ENCODE measurements at regions not wholly inside any gene's neighbourhood (a gene's known extent, or its start where the extent isn't known, plus 50 kb on each side); places are given as distances from the start of the nearest gene placed in this dataset.

- no TSS peak for BruUV-seq (replicated peaks)
Observed at GRCh38 chr3:137110392-137110996, 152.7 kb downstream of the IL20RB start.

More at GRCh38 chr3:137110392-137110996, 152.7 kb downstream of the IL20RB start:
- H3K4me3 ChIP-seq (ENCODE audit: insufficient read depth, low read depth, low read length), result no peak overlapping the region
- no peak overlapping the region for H3K27ac ChIP-seq (ENCODE audit: insufficient read depth, low read length)
- H3K4me1 ChIP-seq (ENCODE audit: control insufficient read depth, insufficient read depth, low read length), result no peaks in the 10 kb centered on the region
- POLR2A ChIA-PET (ENCODE audit: unreplicated experiment), result no interaction called here
- H3K9me3 ChIP-seq (ENCODE audit: control insufficient read depth, insufficient read depth, low read length), result no peaks in the 10 kb centered on the region
- no peak overlapping the region for H2AK9ac ChIP-seq (replicated peaks; ENCODE audit: low read depth, low read length, poor library complexity)
- in situ Hi-C loops (cut with MboI; ENCODE audit: low sequenced_read_pairs), result no loop called here
- H3K4ac ChIP-seq (ENCODE audit: low read depth, low read length), result no peak overlapping the region
- H4K8ac ChIP-seq (ENCODE audit: low read depth in 2 of 2, low read length in 2 of 2), result no peak overlapping the region
- H3K23ac ChIP-seq (ENCODE audit: low read depth, low read length), result no peak overlapping the region
- no peak overlapping the region for H2BK15ac ChIP-seq (ENCODE audit: low read depth, low read length)
- no peak overlapping the region for H2BK5ac ChIP-seq (ENCODE audit: low read depth, low read length, poor library complexity, severe bottlenecking)
- CTCF ChIA-PET, result interaction anchor here (0.6 to 1.9 kb wide), 9 partner anchors 9 to 878 kb away, joined by 3 to 9 read pairs (median 4); no protein-coding TSS in a partner anchor
- peaks cover 5% of the 10 kb centered on the region for H3K27me3 ChIP-seq (ENCODE audit: control insufficient read depth, insufficient read depth, low read length)
- TF ChIP-seq CTCF (conservative IDR thresholded peaks at IDR 0.05; ENCODE audit: low read depth, low read length) (peak; percentile 55), SMC3 (IDR thresholded peaks at IDR 0.05; ENCODE audit: low read depth, low read length) (0 out of 2 replicates have a peak, but pooled peaks have one; percentile 24), ELK1 (IDR thresholded peaks at IDR 0.05; ENCODE audit: borderline replicate concordance, low read depth, low read length) (no peak), BHLHE40 (IDR thresholded peaks at IDR 0.05; ENCODE audit: low read depth, low read length) (no peak), MAFK (IDR thresholded peaks at IDR 0.05; ENCODE audit: low read depth, low read length) (no peak), MXI1 (IDR thresholded peaks at IDR 0.05; ENCODE audit: borderline replicate concordance, low read depth, low read length) (no peak), USF2 (IDR thresholded peaks at IDR 0.05; ENCODE audit: low read depth, low read length) (no peak), RAD21 (IDR thresholded peaks at IDR 0.05; ENCODE audit: low read length) (peak; percentile 43; the same call in 1 of the 2 replicates), MAZ (IDR thresholded peaks at IDR 0.05; ENCODE audit: borderline replicate concordance, low read depth, low read length) (no peak)
- ATAC-seq (ENCODE audit: low read depth), result peak; percentile 82
- H3K36me3 ChIP-seq (ENCODE audit: control insufficient read depth, insufficient read depth, low read length), result no peaks in the 10 kb centered on the region
- peak; percentile 33 for DNase-seq
- intact Hi-C loops (cut with micrococcal nuclease), result no loop called here
- H2BK20ac ChIP-seq (ENCODE audit: low read depth, low read length), result no peak overlapping the region
- dilution Hi-C loops (cut with HindIII; ENCODE audit: low sequenced_read_pairs, unreplicated experiment), result no loop called here
- H4K20me1 ChIP-seq (ENCODE audit: insufficient read depth, low read length), result no peaks in the 10 kb centered on the region
- no peak overlapping the region for H3K56ac ChIP-seq (ENCODE audit: extremely low read depth, insufficient read depth, low read length)
- H2BK120ac ChIP-seq (ENCODE audit: low read depth, low read length), result no peak overlapping the region
- H3K9me1 ChIP-seq (ENCODE audit: insufficient read depth, low read length), result no peaks in the 10 kb centered on the region
- H3K79me1 ChIP-seq (ENCODE audit: low read depth in 1 of 2, low read length in 2 of 2), result no peaks in the 10 kb centered on the region
- H3K14ac ChIP-seq (replicated peaks; ENCODE audit: low read depth, low read length), result no peak overlapping the region
- H2AFZ ChIP-seq (replicated peaks; ENCODE audit: low read length, poor library complexity), result no peak overlapping the region
- no peak overlapping the region for H3K4me2 ChIP-seq (ENCODE audit: low read depth, low read length)
- no peak overlapping the region for H3K18ac ChIP-seq (ENCODE audit: low read depth, low read length)
- no peak overlapping the region for H4K5ac ChIP-seq (ENCODE audit: low read depth, low read length)
- H2AK5ac ChIP-seq (ENCODE audit: low read depth, low read length), result no peak overlapping the region
- H3K9ac ChIP-seq (ENCODE audit: low read depth, low read length), result no peak overlapping the region
- WGBS, 2 experiments (ENCODE audit: extremely low coverage in 2 of 2, insufficient read length in 1 of 2), result no CpG with 5 or more reads among the region's 3 CpGs
- no peak overlapping the region for H4K91ac ChIP-seq (ENCODE audit: insufficient read depth, low read depth, low read length)
